Left ventricle myocardium inferior (tissue), 1 donor: ENCODE measurements at regions not wholly inside any gene's neighbourhood (a gene's known extent, or its start where the extent isn't known, plus 50 kb on each side); places are given as distances from the start of the nearest gene placed in this dataset.

Source experiments
- DNase-seq: peaks from one replicate; pipeline ENCODE4 v3.0.0-alpha.2; 2020
- H3K27ac ChIP-seq: fragments of 200-600 bp; replicated peaks from 2 replicates; pipeline ENCODE4 v1.8.0; 2021
- H3K27me3 ChIP-seq: fragments of 200-600 bp; 2 replicates; pipeline ENCODE4 v1.8.0; 2021; ENCODE audit warnings: low read depth
- H3K36me3 ChIP-seq: fragments of 200-600 bp; 2 replicates; pipeline ENCODE4 v1.8.0; 2021
- H3K4me1 ChIP-seq: fragments of 200-600 bp; 2 replicates; pipeline ENCODE4 v1.8.0; 2021
- H3K4me3 ChIP-seq: fragments of 200-600 bp; 2 replicates; pipeline ENCODE4 v1.8.0; 2021; ENCODE audit warnings: mild to moderate bottlenecking, moderate library complexity
- H3K9me3 ChIP-seq: fragments of 200-600 bp; replicated peaks from 2 replicates; pipeline ENCODE4 v1.8.0; 2021
- CTCF ChIP-seq: fragments of 200-600 bp; IDR thresholded peaks from 2 replicates; pipeline ENCODE4 v1.8.0; 2021; ENCODE audit warnings: antibody characterized with exemption, mild to moderate bottlenecking, borderline replicate concordance
- intact Hi-C: fragments of 100-400 bp; cut with micrococcal nuclease; formaldehyde crosslinking; loops from one replicate; pipeline ENCODE4 v1.11.0; 2022
- donor health status: DM: no; HTN: yes; CAD: no; lungs with severe emphysema.

DNA sequence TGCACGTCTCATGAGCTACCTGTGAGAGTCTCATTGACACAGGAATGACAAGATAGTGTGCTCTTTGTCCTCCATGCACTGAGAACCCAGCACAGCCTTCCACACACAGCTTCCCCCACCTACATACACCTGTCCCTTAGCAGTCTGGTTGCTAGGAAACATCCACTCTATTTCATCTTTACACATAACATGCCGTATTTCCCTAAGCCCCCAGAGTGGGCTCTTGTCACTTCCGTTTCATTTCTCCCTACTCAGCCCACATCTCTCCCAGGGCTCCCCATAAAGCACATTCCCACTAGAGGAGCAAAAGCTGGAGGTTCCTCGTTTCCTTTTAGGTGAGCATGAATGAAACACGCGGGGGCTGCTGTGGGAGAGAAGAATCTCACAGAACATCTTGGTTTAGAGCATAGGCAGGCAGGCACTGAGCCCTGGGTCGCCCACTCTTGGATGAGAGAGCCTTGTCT is 137.1 kb downstream of the ETS2 start:
- H3K4me3 ChIP-seq, result no peak overlapping the region
- intact Hi-C loops, result no loop called here

DNA sequence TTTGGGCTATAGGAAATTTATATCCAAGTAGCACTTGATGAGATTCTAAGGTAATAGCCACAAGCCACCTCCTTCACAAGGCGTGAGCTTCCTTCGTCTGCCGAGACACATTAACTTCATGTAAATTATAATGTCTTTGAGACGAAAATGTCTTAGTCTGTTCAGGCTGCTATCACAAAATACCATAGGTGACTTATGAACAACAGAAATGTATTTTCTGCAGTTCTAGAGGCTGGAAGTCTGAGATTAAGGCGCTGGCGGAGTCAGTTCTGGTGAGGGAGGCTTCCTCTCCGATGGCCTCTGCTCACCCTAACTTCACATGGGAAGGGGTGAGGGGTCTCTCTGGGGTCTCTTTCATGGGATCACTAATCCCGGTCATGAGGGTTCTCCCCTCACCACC is 133.0 kb downstream of the ETS2 start:
- Histone ChIP-seq H3K4me3 (no peak overlapping the region), H3K9me3 (no peaks in the 10 kb centered on the region), H3K4me1 (peaks cover 4% of the 10 kb centered on the region), H3K27ac (no peak overlapping the region), H3K36me3 (no peaks in the 10 kb centered on the region), H3K27me3 (no peaks in the 10 kb centered on the region)
- no peak for TF ChIP-seq CTCF
- DNase-seq, result no peak
- intact Hi-C loops, result no loop called here

More for the DNA sequence above, 137.1 kb downstream of the ETS2 start:
- H3K9me3 ChIP-seq, result no peaks in the 10 kb centered on the region
- H3K36me3 ChIP-seq, result no peaks in the 10 kb centered on the region
- H3K4me1 ChIP-seq, result no peaks in the 10 kb centered on the region
- TF ChIP-seq CTCF, result no peak
- no peak overlapping the region for H3K27ac ChIP-seq
- H3K27me3 ChIP-seq, result no peaks in the 10 kb centered on the region
- no peak for DNase-seq

GRCh38 chr21:38938343-38938742 is 132.6 kb downstream of the ETS2 start:
- Histone ChIP-seq H3K4me3 (no peak overlapping the region), H3K27me3 (no peaks in the 10 kb centered on the region), H3K27ac (no peak overlapping the region), H3K4me1 (peaks cover 4% of the 10 kb centered on the region), H3K36me3 (no peaks in the 10 kb centered on the region), H3K9me3 (no peaks in the 10 kb centered on the region)
- no peak for TF ChIP-seq CTCF
- DNase-seq, result no peak
- intact Hi-C loops, result no loop called here

GRCh38 chr21:38937844-38938243 is 132.1 kb downstream of the ETS2 start:
- DNase-seq, result no peak
- intact Hi-C loops, result no loop called here
- no peaks in the 10 kb centered on the region for H3K27me3 ChIP-seq
- no peak overlapping the region for H3K27ac ChIP-seq
- peaks cover 4% of the 10 kb centered on the region for H3K4me1 ChIP-seq
- H3K36me3 ChIP-seq, result no peaks in the 10 kb centered on the region
- TF ChIP-seq CTCF, result no peak
- no peak overlapping the region for H3K4me3 ChIP-seq
- no peaks in the 10 kb centered on the region for H3K9me3 ChIP-seq

DNA sequence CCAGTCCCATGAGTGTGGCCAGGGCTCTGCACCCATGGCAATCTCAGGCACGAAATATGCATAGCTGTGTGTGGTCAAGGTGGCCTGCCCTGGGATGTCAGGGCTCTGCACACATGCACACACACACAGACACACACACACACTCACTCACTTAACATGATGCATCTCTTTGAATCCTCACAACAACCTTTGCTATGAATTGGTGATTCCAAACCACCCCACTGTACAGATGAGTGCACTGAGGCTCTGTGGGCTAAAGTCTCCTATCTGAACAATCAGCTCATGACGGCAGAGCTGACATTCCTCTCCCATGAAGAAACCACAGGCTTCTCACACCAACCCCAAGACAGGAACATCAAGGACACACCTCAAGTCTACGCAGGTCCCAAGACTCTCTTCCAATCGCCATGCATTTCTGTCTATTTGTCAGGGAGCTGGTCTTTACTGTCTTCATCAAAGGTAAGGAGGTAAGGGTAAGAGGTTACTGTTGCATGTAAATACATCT is 131.6 kb downstream of the ETS2 start:
- H3K27ac ChIP-seq, result no peak overlapping the region
- no peaks in the 10 kb centered on the region for H3K27me3 ChIP-seq
- intact Hi-C loops, result no loop called here
- H3K9me3 ChIP-seq, result no peaks in the 10 kb centered on the region
- peaks cover 4% of the 10 kb centered on the region for H3K4me1 ChIP-seq
- H3K36me3 ChIP-seq, result no peaks in the 10 kb centered on the region
- DNase-seq, result no peak
- H3K4me3 ChIP-seq, result no peak overlapping the region
- no peak for TF ChIP-seq CTCF

DNA sequence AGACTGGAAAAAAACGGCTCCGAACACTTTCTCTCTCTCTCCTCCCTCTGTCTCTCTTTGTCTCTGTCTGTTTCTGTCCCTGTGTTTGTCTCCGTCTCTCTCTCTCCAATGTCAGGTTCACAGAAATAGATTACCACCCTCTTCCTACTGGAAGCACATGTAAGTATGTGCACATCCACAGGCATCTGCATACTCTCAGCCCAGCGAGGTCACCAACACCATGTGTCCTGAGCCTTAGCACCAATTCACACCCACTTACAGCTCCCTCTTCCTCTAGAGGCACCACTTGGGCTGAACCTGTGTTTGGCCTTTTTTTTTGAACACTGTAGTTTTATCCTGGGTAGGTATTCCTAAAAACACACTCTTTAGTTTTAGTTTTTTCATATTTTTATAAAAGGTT is 130.5 kb downstream of the ETS2 start:
- no peak for TF ChIP-seq CTCF
- Histone ChIP-seq H3K36me3 (no peaks in the 10 kb centered on the region), H3K4me1 (peaks cover 4% of the 10 kb centered on the region), H3K27me3 (no peaks in the 10 kb centered on the region), H3K9me3 (no peaks in the 10 kb centered on the region), H3K27ac (no peak overlapping the region), H3K4me3 (no peak overlapping the region)
- intact Hi-C loops, result no loop called here
- DNase-seq, result no peak
